CD14-positive monocyte (primary cell): ENCODE measurements at regions not wholly inside any gene's neighbourhood (a gene's known extent, or its start where the extent isn't known, plus 50 kb on each side); places are given as distances from the start of the nearest gene placed in this dataset.

ENCODE experiments used
- DNase-seq, 3 donors: peaks; one replicate each; pipeline ENCODE4 v3.0.0-alpha.2; 2011 to 2022
- H2AFZ ChIP-seq: 2 replicates; pipeline ENCODE4 v1.6.0; 2012; ENCODE audit warnings: mild to moderate bottlenecking, low read depth, low read length, inconsistent platforms; ENCODE audit not compliant: insufficient read depth, poor library complexity, severe bottlenecking
- H3K27ac ChIP-seq, 2 donors: 1 replicate in 1 of 2; 2 replicates in 1 of 2; pipeline ENCODE4 v1.5.1; 2012 to 2013; ENCODE audit warnings: low read length in 2 of 2, control low read depth in 1 of 2, inconsistent platforms in 1 of 2, low read depth in 1 of 2, mild to moderate bottlenecking in 1 of 2
- H3K27me3 ChIP-seq, 2 donors: one replicate each; pipeline versions ENCODE4 v1.6.0 to v1.6.1; 2011 to 2013; ENCODE audit warnings: low read length in 2 of 2; ENCODE audit not compliant: control insufficient read depth in 2 of 2, insufficient read depth in 2 of 2
- H3K36me3 ChIP-seq, 2 donors: replicated peaks in 1 of 2; 1 replicate in 1 of 2; 2 replicates in 1 of 2; pipeline versions ENCODE4 v1.5.1 to v1.6.1; 2012 to 2013; ENCODE audit warnings: low read length in 2 of 2, control low read depth in 1 of 2, inconsistent platforms in 1 of 2, mild to moderate bottlenecking in 1 of 2; ENCODE audit not compliant: insufficient read depth in 2 of 2, control insufficient read depth in 1 of 2
- H3K4me1 ChIP-seq, 2 donors: 1 replicate in 1 of 2; 2 replicates in 1 of 2; pipeline versions ENCODE4 v1.5.1 to v1.6.1; 2012 to 2013; ENCODE audit warnings: low read length in 2 of 2, control low read depth in 1 of 2, inconsistent platforms in 1 of 2, mild to moderate bottlenecking in 1 of 2, moderate library complexity in 1 of 2; ENCODE audit not compliant: insufficient read depth in 2 of 2, control insufficient read depth in 1 of 2
- H3K4me2 ChIP-seq: replicated peaks from 2 replicates; pipeline ENCODE3; 2012; ENCODE audit warnings: low read length, moderate library complexity, mild to moderate bottlenecking; ENCODE audit not compliant: poor library complexity, severe bottlenecking; ENCODE audit errors: extremely low read depth
- H3K4me3 ChIP-seq, 3 experiments: fragments of 200-600 bp in 1 of 3; sonication (generic) in 1 of 3; replicated peaks in 1 of 3; 1 replicate in 2 of 3; 2 replicates in 1 of 3; pipeline ENCODE4 v1.5.1; 2011 to 2013; ENCODE audit warnings: low read length in 3 of 3, mild to moderate bottlenecking in 3 of 3, control low read depth in 2 of 3, low read depth in 2 of 3, inconsistent platforms in 1 of 3, moderate library complexity in 1 of 3
- H3K79me2 ChIP-seq: 2 replicates; pipeline ENCODE4 v1.6.0; 2012; ENCODE audit warnings: mild to moderate bottlenecking, control low read depth, inconsistent platforms, low read length, moderate library complexity; ENCODE audit not compliant: insufficient read depth
- H3K9ac ChIP-seq: 2 replicates; pipeline ENCODE4 v1.6.0; 2017; ENCODE audit warnings: low read length, mild to moderate bottlenecking; ENCODE audit not compliant: insufficient read depth, poor library complexity, severe bottlenecking
- H3K9me3 ChIP-seq, 2 donors: replicated peaks in 1 of 2; 1 replicate in 1 of 2; 2 replicates in 1 of 2; pipeline versions ENCODE4 v1.5.1 to v1.6.1; 2012 to 2013; ENCODE audit warnings: low read length in 2 of 2, control low read depth in 1 of 2; ENCODE audit not compliant: control insufficient read depth in 1 of 2, insufficient read depth in 1 of 2
- H4K20me1 ChIP-seq: 2 replicates; pipeline ENCODE4 v1.6.0; 2012; ENCODE audit warnings: mild to moderate bottlenecking, low read length, control low read depth, moderate library complexity; ENCODE audit not compliant: insufficient read depth
- H3K27ac Mint-ChIP-seq, 7 donors: one replicate each; pipeline ENCODE4 v1.8.0; 2020; ENCODE audit warnings: mild to moderate bottlenecking in 7 of 7, mixed read lengths in 7 of 7, moderate library complexity in 6 of 7, inconsistent platforms in 2 of 7
- H3K27me3 Mint-ChIP-seq, 3 donors: one replicate each; pipeline ENCODE4 v1.8.0; 2021 to 2022; ENCODE audit warnings: low read depth in 3 of 3, mild to moderate bottlenecking in 3 of 3, mixed read lengths in 3 of 3, moderate library complexity in 3 of 3, inconsistent platforms in 1 of 3
- H3K36me3 Mint-ChIP-seq, 2 donors: one replicate each; pipeline ENCODE4 v1.8.0; 2020; ENCODE audit warnings: mixed read lengths in 2 of 2, inconsistent platforms in 1 of 2, mild to moderate bottlenecking in 1 of 2
- H3K4me1 Mint-ChIP-seq: one replicate; pipeline ENCODE4 v1.8.0; 2020; ENCODE audit warnings: mild to moderate bottlenecking, mixed read lengths
- H3K4me3 Mint-ChIP-seq, 2 donors: one replicate each; pipeline ENCODE4 v1.8.0; 2020; ENCODE audit warnings: mild to moderate bottlenecking in 2 of 2, mixed read lengths in 2 of 2, moderate library complexity in 1 of 2
- H3K9me3 Mint-ChIP-seq, 7 donors: one replicate each; pipeline ENCODE4 v1.8.0; 2020 to 2022; ENCODE audit warnings: mixed read lengths in 7 of 7, mild to moderate bottlenecking in 6 of 7, moderate library complexity in 6 of 7, inconsistent platforms in 2 of 7
- WGBS: methylation state at CpG from one replicate; pipeline ENCODE4 v1.1.5; 2013; ENCODE audit warnings: missing lambda C conversion rate; ENCODE audit not compliant: insufficient coverage; 5-methylcytosine and 5-hydroxymethylcytosine counted together
- intact Hi-C, 2 donors: fragments of 100-400 bp; cut with micrococcal nuclease; formaldehyde crosslinking; loops; one replicate each; pipeline versions ENCODE4 v1.15.0 to v1.15.1; 2023
- TF ChIP-seq, protein P1 (sequence below): fragments of 200-600 bp; IDR thresholded peaks from one replicate; pipeline ENCODE4 v1.8.0; 2022; ENCODE audit warnings: antibody characterized with exemption, mild to moderate bottlenecking

DNA sequence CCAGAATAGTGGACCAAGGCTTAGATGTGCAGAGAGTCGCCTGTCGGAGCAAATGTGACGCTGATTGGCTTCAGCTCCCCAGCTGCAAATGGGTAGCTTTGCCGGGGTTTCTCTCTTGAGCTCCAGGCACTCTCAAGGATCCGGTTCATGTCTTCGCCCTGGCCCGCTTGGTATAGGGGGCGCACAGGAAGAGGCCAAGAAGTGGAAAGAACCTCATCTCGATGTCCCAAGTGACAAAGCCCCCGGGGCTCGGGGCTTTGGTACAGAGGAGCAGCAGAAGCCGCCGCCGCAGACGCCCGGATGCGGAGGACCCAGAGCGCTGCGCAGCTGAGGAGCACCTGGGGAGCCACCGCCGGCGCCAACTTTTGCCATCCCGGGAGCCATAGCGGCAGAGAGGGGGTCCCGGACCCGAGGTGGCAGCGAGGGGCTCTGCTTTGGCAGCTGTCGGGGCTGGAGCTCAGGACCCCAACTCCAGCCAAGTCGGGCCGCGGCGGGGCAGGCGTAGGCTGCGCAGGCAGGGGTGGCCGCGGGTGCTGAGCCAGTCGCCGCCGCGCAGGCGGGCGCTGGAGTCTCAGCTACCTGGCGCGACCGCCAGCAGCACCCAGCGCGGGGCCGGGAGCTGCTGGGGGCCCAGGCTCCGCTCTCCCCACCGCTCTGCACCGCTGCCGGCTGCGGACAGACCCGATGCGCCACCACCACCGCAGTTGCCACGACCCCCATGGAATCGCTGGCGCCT, 466.6 kb downstream of the XPNPEP1 start:
- Histone ChIP-seq H3K4me1 (no peaks in the 10 kb centered on the region), H3K27me3 (peaks cover 10 to 23% of the 10 kb centered on the region in 2 donors), H3K27ac (no peak overlapping the region), H4K20me1 (no peaks in the 10 kb centered on the region), H2AFZ (no peak overlapping the region), H3K79me2 (no peaks in the 10 kb centered on the region), H3K9me3 (peaks cover 0 to 3% of the 10 kb centered on the region in 2 donors), H3K9ac (no peak overlapping the region), H3K4me2 (no peak overlapping the region), H3K36me3 (no peaks in the 10 kb centered on the region), H3K4me3 (no peak overlapping the region)
- peak overlapping the region in 1 of 2 donors; percentile 65 for H3K4me3 Mint-ChIP-seq
- 4% methylated on average over 59 of the region's 59 CpGs for WGBS
- TF ChIP-seq, protein P1, sequence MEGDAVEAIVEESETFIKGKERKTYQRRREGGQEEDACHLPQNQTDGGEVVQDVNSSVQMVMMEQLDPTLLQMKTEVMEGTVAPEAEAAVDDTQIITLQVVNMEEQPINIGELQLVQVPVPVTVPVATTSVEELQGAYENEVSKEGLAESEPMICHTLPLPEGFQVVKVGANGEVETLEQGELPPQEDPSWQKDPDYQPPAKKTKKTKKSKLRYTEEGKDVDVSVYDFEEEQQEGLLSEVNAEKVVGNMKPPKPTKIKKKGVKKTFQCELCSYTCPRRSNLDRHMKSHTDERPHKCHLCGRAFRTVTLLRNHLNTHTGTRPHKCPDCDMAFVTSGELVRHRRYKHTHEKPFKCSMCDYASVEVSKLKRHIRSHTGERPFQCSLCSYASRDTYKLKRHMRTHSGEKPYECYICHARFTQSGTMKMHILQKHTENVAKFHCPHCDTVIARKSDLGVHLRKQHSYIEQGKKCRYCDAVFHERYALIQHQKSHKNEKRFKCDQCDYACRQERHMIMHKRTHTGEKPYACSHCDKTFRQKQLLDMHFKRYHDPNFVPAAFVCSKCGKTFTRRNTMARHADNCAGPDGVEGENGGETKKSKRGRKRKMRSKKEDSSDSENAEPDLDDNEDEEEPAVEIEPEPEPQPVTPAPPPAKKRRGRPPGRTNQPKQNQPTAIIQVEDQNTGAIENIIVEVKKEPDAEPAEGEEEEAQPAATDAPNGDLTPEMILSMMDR = no peak
- no peak for DNase-seq
- peaks cover 25 to 37% (median 26%) of the 10 kb centered on the region in 3 donors for H3K27me3 Mint-ChIP-seq
- peaks cover 0 to 17% (median 4%) of the 10 kb centered on the region in 7 donors for H3K9me3 Mint-ChIP-seq
- no peaks in the 10 kb centered on the region for H3K4me1 Mint-ChIP-seq
- H3K36me3 Mint-ChIP-seq = no peaks in the 10 kb centered on the region
- H3K27ac Mint-ChIP-seq = peak overlapping the region in 1 of 7 donors; percentile 25
- intact Hi-C loops = no loop called here

DNA sequence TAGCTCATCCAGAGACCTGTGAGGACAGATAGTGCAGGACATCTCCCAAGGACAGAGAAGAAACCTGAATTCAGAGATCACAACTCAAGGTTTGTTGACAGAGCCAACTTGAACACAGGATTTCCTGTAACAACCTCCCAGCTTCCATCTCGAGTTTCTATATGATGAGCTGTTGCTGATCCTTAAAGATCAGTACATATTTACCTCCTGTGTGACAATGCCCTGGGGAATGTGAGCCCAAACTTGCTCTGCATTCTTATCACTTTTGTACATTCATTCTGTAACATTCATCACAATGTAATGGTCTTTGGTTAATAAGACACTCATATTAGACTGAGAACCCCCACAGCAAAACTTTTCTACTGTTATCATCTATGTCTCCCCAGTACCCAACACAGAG, 468.6 kb downstream of the XPNPEP1 start:
- Mint-ChIP-seq H3K4me1 (no peaks in the 10 kb centered on the region), H3K4me3 (no peak overlapping the region), H3K9me3 (peaks cover 0 to 16% (median 2%) of the 10 kb centered on the region in 7 donors), H3K27ac (no peak overlapping the region), H3K36me3 (no peaks in the 10 kb centered on the region), H3K27me3 (peaks cover 26 to 33% (median 27%) of the 10 kb centered on the region in 3 donors)
- H4K20me1 ChIP-seq = no peaks in the 10 kb centered on the region
- peaks cover 10 to 23% of the 10 kb centered on the region in 2 donors for H3K27me3 ChIP-seq
- H3K79me2 ChIP-seq = no peaks in the 10 kb centered on the region
- TF ChIP-seq, protein P1 = no peak
- no peaks in the 10 kb centered on the region for H3K4me1 ChIP-seq
- no peaks in the 10 kb centered on the region for H3K36me3 ChIP-seq
- H3K27ac ChIP-seq = no peak overlapping the region
- H3K4me2 ChIP-seq = no peak overlapping the region
- no peak overlapping the region for H3K9ac ChIP-seq
- no peak overlapping the region for H2AFZ ChIP-seq
- intact Hi-C loops = no loop called here
- WGBS = no CpG with 5 or more reads among the region's 1 CpG
- H3K4me3 ChIP-seq = no peak overlapping the region
- no peak for DNase-seq
- H3K9me3 ChIP-seq = peaks cover 0 to 3% of the 10 kb centered on the region in 2 donors
